HG03175 (cell line): ENCODE measurements at regions not wholly inside any gene's neighbourhood (a gene's known extent, or its start where the extent isn't known, plus 50 kb on each side); places are given as distances from the start of the nearest gene placed in this dataset.
"Not testable (repeated sequence)": the region's sequence is repeated elsewhere in the genome, so short reads cannot be mapped to it uniquely, and the experiment has no call there.

Experiments
- ATAC-seq: cut with Tn5 transposase; IDR thresholded peaks from one replicate; pipeline ENCODE4 v1.9.1; 2021; ENCODE audit warnings: mild to moderate bottlenecking, moderate library complexity; ENCODE audit not compliant: unreplicated experiment

DNA sequence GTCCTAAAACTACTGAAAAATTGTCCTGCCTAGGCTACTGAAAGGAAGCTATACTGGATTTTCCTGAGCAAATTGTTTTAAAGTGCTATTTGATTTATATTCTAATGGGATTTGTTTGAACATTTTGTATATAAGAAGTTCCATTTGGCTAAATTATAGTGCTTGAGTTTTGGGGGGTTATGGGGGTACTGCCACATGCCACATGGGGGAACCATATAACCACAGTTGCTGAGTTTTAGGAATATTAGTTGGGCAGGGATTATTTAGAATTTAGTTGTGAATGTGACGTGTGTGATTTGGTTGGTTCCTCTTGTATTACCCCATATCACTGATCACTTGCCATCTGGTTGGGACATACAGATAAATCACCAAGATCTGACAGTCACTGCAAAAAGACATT lies 224.5 kb upstream of the TAPT1 start:
- ATAC-seq: no peak

DNA sequence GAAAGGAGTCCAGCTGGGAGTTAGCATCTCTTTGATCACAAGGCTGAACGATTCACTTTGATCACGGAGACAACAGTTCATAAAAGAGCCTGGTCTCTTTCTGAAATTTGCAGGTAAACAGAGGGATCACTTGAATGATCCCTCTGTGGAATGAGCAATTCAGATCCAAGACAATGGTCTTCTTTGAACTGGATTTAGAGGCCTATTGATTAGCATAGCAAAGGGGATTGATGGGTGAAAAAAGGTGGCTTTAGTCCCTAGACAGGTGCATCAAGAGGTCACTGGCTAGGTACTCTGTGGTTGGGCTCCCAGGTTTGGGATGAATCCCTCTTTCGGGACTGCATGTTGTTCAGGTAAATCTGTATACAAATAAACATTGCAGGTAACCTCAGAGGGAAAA lies 223.8 kb upstream of the TAPT1 start:
- ATAC-seq: no peak

DNA sequence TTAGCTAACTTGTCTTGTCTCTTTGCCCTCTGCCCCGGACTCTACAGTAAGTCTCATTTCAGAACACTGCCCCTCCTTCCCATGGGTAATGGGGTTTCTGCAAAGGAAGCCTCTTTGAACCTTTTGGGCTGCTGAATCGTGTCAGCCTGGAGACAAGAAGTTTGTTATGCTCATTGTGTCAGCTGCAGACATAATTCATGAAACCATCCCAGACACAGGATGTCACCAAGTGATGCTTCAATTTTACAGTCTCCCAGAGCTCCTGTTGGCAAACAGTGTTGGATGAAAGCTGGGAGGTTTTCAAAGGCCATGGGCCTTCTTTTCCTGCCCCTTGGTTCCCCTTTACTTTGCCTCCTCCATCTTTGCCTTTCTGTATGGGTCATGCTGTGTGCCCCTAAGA lies 223.1 kb upstream of the TAPT1 start:
- ATAC-seq: no peak

- ATAC-seq: no peak
These were observed 222.1 kb upstream of the TAPT1 start for GRCh38 chr4:16448241-16448840.

DNA sequence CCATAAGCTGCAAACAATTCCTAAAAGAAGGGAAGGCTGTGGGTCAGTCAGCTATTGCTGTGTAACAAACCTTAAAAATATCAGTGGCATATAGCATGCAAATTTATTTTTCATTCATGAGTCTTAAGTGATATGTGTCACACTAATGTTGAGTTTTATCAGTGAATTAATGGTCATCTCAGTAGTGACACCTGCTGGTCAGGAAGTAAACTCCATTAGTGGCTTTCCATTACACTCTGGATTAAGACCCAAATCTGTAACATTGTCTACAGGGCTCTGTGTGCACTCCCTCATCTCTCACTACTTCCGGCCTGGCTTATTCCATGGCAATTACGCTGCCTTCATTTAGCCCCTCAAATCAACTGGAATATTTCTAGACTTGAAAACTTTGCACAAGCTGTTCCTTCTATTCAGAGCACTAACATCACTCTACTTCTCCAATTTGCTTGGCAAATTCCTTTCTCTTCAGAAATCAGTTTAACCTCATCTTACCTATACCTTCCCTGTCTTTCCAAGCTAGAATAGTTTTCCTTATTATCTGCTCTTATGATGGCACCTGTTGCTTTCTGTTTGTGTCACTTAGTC lies 217.3 kb upstream of the TAPT1 start:
- peak; percentile 87 for ATAC-seq

DNA sequence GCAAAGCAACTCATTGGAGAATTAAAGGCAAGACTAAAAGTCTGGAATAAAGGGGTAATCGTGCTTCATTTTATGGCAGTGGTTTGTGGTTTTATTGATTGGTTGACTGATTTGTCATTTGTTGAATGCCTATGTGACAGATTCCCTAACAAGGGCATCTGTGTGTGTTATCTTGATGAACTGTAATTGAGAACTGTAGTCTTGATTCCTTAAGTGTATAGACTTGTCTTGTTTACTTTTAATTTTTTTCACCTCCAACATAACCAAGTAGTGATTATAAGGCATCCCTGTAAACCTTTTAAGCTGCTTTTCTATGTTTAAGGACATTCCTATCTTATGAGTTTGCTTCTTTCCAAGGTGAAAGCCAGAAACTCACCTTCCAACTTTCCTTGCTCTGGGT lies 216.0 kb upstream of the TAPT1 start:
- ATAC-seq: no peak

DNA sequence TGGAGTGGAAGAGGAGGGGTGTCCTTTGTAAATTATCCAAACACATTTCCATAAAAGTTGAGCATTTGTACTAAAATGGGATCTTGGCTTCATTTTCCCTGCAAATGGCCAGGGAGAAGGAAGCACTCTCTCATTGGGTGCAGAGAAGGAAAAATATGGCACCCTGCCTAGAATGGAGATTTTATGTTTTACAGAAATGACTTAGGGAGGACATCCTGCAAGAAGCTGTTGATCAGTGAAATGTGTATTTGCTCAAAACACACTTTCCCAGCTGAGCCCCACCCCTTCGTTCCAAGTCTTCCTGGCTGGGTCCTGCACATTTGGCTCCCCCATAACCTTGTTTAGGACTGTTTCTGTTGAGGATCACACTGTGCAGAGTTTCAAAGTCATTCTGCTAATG lies 213.5 kb upstream of the TAPT1 start:
- no peak for ATAC-seq

- ATAC-seq: no peak
These were observed 212.7 kb upstream of the TAPT1 start for GRCh38 chr4:16438986-16439385.

DNA sequence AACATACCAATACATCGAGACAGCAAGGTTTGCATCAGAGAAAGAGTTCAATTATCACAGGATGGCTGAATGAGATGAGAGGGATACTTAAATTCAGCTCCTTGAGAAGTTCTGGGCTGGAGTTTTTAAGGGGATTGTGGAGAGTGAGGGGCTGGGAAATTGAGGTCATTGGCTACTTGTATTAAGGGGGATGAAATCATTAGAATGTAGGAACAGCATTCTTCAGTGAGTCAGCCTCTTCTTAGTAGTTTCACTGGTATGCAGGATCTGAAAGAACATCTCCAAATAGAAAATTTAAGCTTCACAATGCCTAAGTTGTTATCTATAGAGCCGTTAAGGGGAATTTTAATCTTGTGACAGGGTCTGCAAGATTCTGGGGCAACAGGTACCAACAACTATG lies 211.6 kb upstream of the TAPT1 start:
- ATAC-seq: no peak

GRCh38 chr4:16431866-16432265 lies 205.6 kb upstream of the TAPT1 start:
- ATAC-seq: no peak

GRCh38 chr4:16418814-16419213 lies 192.5 kb upstream of the TAPT1 start:
- ATAC-seq: no peak

DNA sequence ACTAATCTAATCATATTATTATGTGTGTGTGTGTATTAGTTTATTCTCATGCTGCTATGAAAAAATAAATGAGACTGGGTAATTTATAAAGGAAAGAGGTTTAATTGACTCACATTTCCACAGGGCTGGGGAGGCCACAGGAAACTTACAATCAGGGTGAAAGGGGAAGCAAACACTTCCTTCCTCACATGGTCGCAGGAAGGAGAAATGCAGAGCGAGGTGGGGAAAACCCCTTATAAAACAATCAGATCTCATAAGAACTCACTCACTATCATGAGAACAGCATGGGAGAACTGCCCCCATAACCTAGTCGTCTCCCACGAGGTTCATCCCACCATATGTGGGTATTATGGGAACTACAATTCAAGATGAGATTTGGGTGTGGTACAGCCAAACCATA lies 190.9 kb upstream of the TAPT1 start:
- ATAC-seq: no peak

DNA sequence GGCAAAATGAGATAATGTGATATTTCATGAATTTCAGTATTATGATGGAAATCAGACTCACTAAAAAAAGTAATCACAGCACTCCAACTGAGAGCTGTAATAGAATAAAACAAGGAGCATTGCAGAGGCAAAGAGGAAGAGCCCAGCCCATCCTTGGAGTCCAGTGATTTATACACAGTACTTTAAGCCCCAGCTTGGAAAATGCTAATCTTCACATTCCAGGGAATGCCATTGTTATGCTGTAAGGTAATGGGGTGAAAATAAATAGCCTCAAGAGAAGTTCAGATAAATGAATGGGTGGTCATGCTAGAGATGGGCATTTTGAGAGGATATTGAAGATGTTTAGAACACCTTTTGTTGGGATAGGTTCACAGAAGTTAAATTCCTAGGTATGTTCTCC lies 190.3 kb upstream of the TAPT1 start:
- ATAC-seq: no peak

- no peak for ATAC-seq
These were observed 189.5 kb upstream of the TAPT1 start for GRCh38 chr4:16415751-16416150.

GRCh38 chr4:16413814-16414555 lies 187.7 kb upstream of the TAPT1 start:
- no peak for ATAC-seq

- ATAC-seq: no peak
These were observed 185.3 kb upstream of the TAPT1 start for GRCh38 chr4:16411501-16412085.

DNA sequence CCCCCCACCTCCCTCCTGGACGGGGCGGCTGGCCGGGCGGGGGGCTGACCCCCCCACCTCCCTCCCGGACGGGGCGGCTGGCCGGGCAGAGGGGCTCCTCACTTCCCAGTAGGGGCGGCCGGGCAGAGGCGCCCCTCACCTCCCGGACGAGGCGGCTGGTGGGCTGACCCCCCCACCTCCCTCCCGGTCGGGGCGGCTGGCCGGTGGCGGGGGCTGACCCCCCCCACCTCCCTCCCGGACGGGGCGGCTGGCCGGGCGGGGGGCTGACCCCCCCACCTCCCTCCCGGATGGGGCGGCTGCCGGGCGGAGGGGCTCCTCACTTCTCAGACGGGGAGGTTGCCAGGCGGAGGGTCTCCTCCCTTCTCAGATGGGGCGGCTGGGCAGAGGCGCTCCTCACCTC lies 166.9 kb upstream of the TAPT1 start:
- ATAC-seq: not testable (repeated sequence)

DNA sequence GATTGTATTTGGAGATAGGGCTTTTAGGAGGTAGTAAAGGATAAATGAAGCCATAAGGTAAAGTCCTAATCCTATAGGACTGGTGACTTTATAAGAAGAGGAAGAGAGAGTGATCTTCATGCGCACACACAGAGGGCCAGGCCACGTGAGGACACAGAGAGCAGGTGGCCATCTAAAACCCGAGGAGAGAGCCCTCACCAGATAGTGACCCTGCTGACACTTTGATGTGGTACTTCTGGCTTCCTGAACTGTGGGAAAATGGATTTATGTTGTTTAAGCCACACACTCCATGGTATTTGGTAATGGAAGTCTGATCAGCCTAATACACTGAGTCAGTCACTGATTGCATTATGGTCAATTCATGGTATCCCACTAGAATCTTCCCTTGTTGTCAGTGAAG lies 164.9 kb upstream of the TAPT1 start:
- ATAC-seq: no peak

DNA sequence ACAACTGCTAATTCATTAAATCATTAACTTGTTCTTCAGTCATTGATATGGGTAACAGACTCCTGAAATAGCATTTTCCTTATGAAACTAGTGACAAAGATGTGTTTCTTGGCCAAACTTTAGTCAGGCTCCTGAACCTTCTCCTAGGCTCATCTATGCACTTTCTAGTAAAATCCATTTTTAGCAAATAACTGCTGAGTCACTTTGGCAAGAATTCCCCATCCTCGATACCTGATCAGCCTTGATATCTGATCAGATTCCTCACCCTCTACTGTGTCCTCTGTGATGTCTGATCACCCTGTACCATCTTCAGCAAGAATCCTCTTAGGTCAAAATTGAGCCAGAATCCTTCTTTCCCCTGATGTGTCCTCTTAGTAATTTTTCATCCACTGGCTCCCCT lies 161.2 kb upstream of the TAPT1 start:
- ATAC-seq: no peak

- no peak for ATAC-seq
These were observed 160.5 kb upstream of the TAPT1 start for GRCh38 chr4:16386711-16387320.

GRCh38 chr4:16384576-16384975 lies 158.3 kb upstream of the TAPT1 start:
- no peak for ATAC-seq

GRCh38 chr4:16382571-16382970 lies 156.3 kb upstream of the TAPT1 start:
- ATAC-seq: no peak
